ENCODE measurements at regions not wholly inside any gene's neighbourhood (a gene's known extent, or its start where the extent isn't known, plus 50 kb on each side); places are given as distances from the start of the nearest gene placed in this dataset.

GRCh38 chr2:128901572-128902391 lies 583.1 kb upstream of the HS6ST1 start:
- Histone ChIP-seq H3K9ac (ENCODE audit: low read depth, low read length) (no peak overlapping the region), H3K27me3 (ENCODE audit: control insufficient read depth, insufficient read depth, low read length) (no peaks in the 10 kb centered on the region), H3K9me3 (ENCODE audit: control insufficient read depth, insufficient read depth, low read length) (no peaks in the 10 kb centered on the region), H3K4me1 (ENCODE audit: control insufficient read depth, insufficient read depth, low read length) (no peaks in the 10 kb centered on the region), H3K36me3 (ENCODE audit: control insufficient read depth, insufficient read depth, low read length) (no peaks in the 10 kb centered on the region), H3K4me3 (ENCODE audit: low read depth, low read length) (no peak overlapping the region)

GRCh38 chr2:128903637-128904036 lies 585.0 kb upstream of the HS6ST1 start:
- H3K27me3 ChIP-seq (ENCODE audit: control insufficient read depth, insufficient read depth, low read length): no peaks in the 10 kb centered on the region
- no peak overlapping the region for H3K9ac ChIP-seq (ENCODE audit: low read depth, low read length)
- H3K4me1 ChIP-seq (ENCODE audit: control insufficient read depth, insufficient read depth, low read length): no peaks in the 10 kb centered on the region
- H3K9me3 ChIP-seq (ENCODE audit: control insufficient read depth, insufficient read depth, low read length): no peaks in the 10 kb centered on the region
- no peak overlapping the region for H3K4me3 ChIP-seq (ENCODE audit: low read depth, low read length)
- H3K36me3 ChIP-seq (ENCODE audit: control insufficient read depth, insufficient read depth, low read length): no peaks in the 10 kb centered on the region

DNA sequence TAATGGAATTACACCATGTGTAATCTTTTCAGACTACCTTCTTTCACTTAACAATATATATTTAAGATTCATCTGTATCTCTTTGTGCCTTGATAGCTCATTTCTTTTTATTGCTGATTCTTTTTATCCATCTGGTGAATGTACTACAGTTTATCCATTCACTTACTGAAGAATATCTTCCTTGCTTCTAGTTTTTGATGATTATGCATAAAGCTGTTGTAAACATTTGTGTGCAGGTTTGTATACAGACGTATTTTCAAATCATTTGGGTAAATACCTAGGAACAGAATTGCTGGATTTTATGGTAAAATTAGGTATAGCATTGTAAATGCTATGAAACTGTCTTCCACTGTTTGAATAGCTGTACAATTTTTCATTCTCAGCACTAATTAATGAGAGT lies 592.6 kb upstream of the HS6ST1 start:
- Histone ChIP-seq H3K4me3 (ENCODE audit: low read depth, low read length) (no peak overlapping the region), H3K9ac (ENCODE audit: low read depth, low read length) (no peak overlapping the region), H3K9me3 (ENCODE audit: control insufficient read depth, insufficient read depth, low read length) (no peaks in the 10 kb centered on the region), H3K27me3 (ENCODE audit: control insufficient read depth, insufficient read depth, low read length) (no peaks in the 10 kb centered on the region), H3K36me3 (ENCODE audit: control insufficient read depth, insufficient read depth, low read length) (no peaks in the 10 kb centered on the region), H3K4me1 (ENCODE audit: control insufficient read depth, insufficient read depth, low read length) (no peaks in the 10 kb centered on the region)

- no peaks in the 10 kb centered on the region for H3K4me1 ChIP-seq (ENCODE audit: control insufficient read depth, insufficient read depth, low read length)
- no peaks in the 10 kb centered on the region for H3K36me3 ChIP-seq (ENCODE audit: control insufficient read depth, insufficient read depth, low read length)
- H3K9ac ChIP-seq (ENCODE audit: low read depth, low read length): no peak overlapping the region
- H3K4me3 ChIP-seq (ENCODE audit: low read depth, low read length): no peak overlapping the region
- no peaks in the 10 kb centered on the region for H3K9me3 ChIP-seq (ENCODE audit: control insufficient read depth, insufficient read depth, low read length)
- no peaks in the 10 kb centered on the region for H3K27me3 ChIP-seq (ENCODE audit: control insufficient read depth, insufficient read depth, low read length)
These were observed 595.7 kb upstream of the HS6ST1 start for GRCh38 chr2:128914320-128914719.

GRCh38 chr2:128921751-128922150 lies 603.1 kb upstream of the HS6ST1 start:
- Histone ChIP-seq H3K9ac (ENCODE audit: low read depth, low read length) (no peak overlapping the region), H3K36me3 (ENCODE audit: control insufficient read depth, insufficient read depth, low read length) (no peaks in the 10 kb centered on the region), H3K9me3 (ENCODE audit: control insufficient read depth, insufficient read depth, low read length) (no peaks in the 10 kb centered on the region), H3K4me3 (ENCODE audit: low read depth, low read length) (no peak overlapping the region), H3K4me1 (ENCODE audit: control insufficient read depth, insufficient read depth, low read length) (no peaks in the 10 kb centered on the region), H3K27me3 (ENCODE audit: control insufficient read depth, insufficient read depth, low read length) (no peaks in the 10 kb centered on the region)

GRCh38 chr2:128922154-128922553 lies 603.5 kb upstream of the HS6ST1 start:
- Histone ChIP-seq H3K9me3 (ENCODE audit: control insufficient read depth, insufficient read depth, low read length) (no peaks in the 10 kb centered on the region), H3K9ac (ENCODE audit: low read depth, low read length) (no peak overlapping the region), H3K4me1 (ENCODE audit: control insufficient read depth, insufficient read depth, low read length) (no peaks in the 10 kb centered on the region), H3K36me3 (ENCODE audit: control insufficient read depth, insufficient read depth, low read length) (no peaks in the 10 kb centered on the region), H3K27me3 (ENCODE audit: control insufficient read depth, insufficient read depth, low read length) (no peaks in the 10 kb centered on the region), H3K4me3 (ENCODE audit: low read depth, low read length) (no peak overlapping the region)

- Histone ChIP-seq H3K27me3 (ENCODE audit: control insufficient read depth, insufficient read depth, low read length) (no peaks in the 10 kb centered on the region), H3K4me3 (ENCODE audit: low read depth, low read length) (no peak overlapping the region), H3K4me1 (ENCODE audit: control insufficient read depth, insufficient read depth, low read length) (no peaks in the 10 kb centered on the region), H3K9me3 (ENCODE audit: control insufficient read depth, insufficient read depth, low read length) (no peaks in the 10 kb centered on the region), H3K9ac (ENCODE audit: low read depth, low read length) (no peak overlapping the region), H3K36me3 (ENCODE audit: control insufficient read depth, insufficient read depth, low read length) (no peaks in the 10 kb centered on the region)
These were observed 607.0 kb upstream of the HS6ST1 start for GRCh38 chr2:128925631-128926030.

- H3K36me3 ChIP-seq (ENCODE audit: control insufficient read depth, insufficient read depth, low read length): no peaks in the 10 kb centered on the region
- no peaks in the 10 kb centered on the region for H3K4me1 ChIP-seq (ENCODE audit: control insufficient read depth, insufficient read depth, low read length)
- no peaks in the 10 kb centered on the region for H3K9me3 ChIP-seq (ENCODE audit: control insufficient read depth, insufficient read depth, low read length)
- no peak overlapping the region for H3K9ac ChIP-seq (ENCODE audit: low read depth, low read length)
- no peaks in the 10 kb centered on the region for H3K27me3 ChIP-seq (ENCODE audit: control insufficient read depth, insufficient read depth, low read length)
- no peak overlapping the region for H3K4me3 ChIP-seq (ENCODE audit: low read depth, low read length)
These were observed 611.4 kb upstream of the HS6ST1 start for GRCh38 chr2:128930101-128930500.

DNA sequence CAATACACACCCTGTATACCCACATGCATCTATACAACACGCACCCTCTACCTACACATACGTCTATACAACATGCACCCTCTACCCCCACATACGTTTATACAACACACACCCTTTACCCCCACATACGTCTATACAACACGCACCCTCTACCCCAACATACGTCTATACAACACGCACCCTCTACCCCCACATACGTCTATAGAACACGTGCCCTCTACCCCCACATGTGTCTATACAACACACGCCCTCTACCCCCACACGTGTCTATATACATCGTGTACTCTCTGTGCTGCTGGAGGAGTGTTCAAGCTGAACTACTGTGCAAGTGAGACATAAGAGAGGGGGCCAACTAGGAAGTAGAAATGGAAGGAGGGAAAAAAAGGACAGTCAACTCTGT lies 621.7 kb upstream of the HS6ST1 start:
- no peaks in the 10 kb centered on the region for H3K4me1 ChIP-seq (ENCODE audit: control insufficient read depth, insufficient read depth, low read length)
- no peaks in the 10 kb centered on the region for H3K27me3 ChIP-seq (ENCODE audit: control insufficient read depth, insufficient read depth, low read length)
- no peak overlapping the region for H3K4me3 ChIP-seq (ENCODE audit: low read depth, low read length)
- no peak overlapping the region for H3K9ac ChIP-seq (ENCODE audit: low read depth, low read length)
- H3K9me3 ChIP-seq (ENCODE audit: control insufficient read depth, insufficient read depth, low read length): no peaks in the 10 kb centered on the region
- H3K36me3 ChIP-seq (ENCODE audit: control insufficient read depth, insufficient read depth, low read length): no peaks in the 10 kb centered on the region

DNA sequence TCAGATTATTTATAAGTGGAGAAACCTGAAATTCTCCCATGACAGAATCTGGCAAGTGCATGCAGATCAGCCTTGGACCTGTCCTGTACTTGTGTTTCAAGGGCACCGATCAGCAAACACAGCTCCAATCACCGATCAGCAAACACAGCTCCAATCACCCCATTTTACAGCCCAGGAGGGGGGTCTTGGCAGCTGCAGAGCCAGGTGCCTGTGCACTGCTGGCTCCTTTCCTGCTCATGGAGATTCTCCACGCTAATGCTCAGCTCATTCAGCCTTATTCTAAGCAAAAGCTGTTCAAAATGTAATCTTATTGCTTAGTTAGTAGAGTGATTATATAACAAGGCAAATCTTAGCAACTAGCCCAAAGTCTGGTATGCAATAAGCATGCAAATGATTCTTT lies 623.1 kb upstream of the HS6ST1 start:
- H3K9ac ChIP-seq (ENCODE audit: low read depth, low read length): no peak overlapping the region
- no peak overlapping the region for H3K4me3 ChIP-seq (ENCODE audit: low read depth, low read length)
- no peaks in the 10 kb centered on the region for H3K36me3 ChIP-seq (ENCODE audit: control insufficient read depth, insufficient read depth, low read length)
- no peaks in the 10 kb centered on the region for H3K4me1 ChIP-seq (ENCODE audit: control insufficient read depth, insufficient read depth, low read length)
- H3K9me3 ChIP-seq (ENCODE audit: control insufficient read depth, insufficient read depth, low read length): no peaks in the 10 kb centered on the region
- H3K27me3 ChIP-seq (ENCODE audit: control insufficient read depth, insufficient read depth, low read length): no peaks in the 10 kb centered on the region

DNA sequence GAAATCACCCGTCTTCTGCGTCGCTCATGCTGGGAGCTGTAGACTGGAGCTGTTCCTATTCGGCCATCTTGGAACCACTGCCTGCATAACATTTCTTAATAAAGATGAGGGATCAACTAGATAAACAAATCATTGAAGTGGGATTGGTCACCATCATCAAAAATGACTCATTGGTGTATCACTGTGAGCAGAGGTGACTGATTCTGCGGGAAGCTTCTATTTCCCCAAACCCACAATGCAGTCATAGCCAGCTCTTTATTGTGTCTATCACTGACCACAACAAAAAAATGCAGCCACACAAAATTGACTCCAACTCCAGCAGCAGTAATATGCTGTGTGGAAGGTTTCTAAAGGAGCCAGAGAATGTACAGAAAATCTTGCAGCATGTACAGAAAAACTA lies 630.7 kb upstream of the HS6ST1 start:
- no peak overlapping the region for H3K9ac ChIP-seq (ENCODE audit: low read depth, low read length)
- H3K36me3 ChIP-seq (ENCODE audit: control insufficient read depth, insufficient read depth, low read length): no peaks in the 10 kb centered on the region
- H3K9me3 ChIP-seq (ENCODE audit: control insufficient read depth, insufficient read depth, low read length): no peaks in the 10 kb centered on the region
- H3K4me1 ChIP-seq (ENCODE audit: control insufficient read depth, insufficient read depth, low read length): no peaks in the 10 kb centered on the region
- no peaks in the 10 kb centered on the region for H3K27me3 ChIP-seq (ENCODE audit: control insufficient read depth, insufficient read depth, low read length)
- no peak overlapping the region for H3K4me3 ChIP-seq (ENCODE audit: low read depth, low read length)

GRCh38 chr2:128950758-128951157 lies 632.1 kb upstream of the HS6ST1 start:
- H3K4me3 ChIP-seq (ENCODE audit: low read depth, low read length): no peak overlapping the region
- no peaks in the 10 kb centered on the region for H3K9me3 ChIP-seq (ENCODE audit: control insufficient read depth, insufficient read depth, low read length)
- H3K36me3 ChIP-seq (ENCODE audit: control insufficient read depth, insufficient read depth, low read length): no peaks in the 10 kb centered on the region
- no peaks in the 10 kb centered on the region for H3K4me1 ChIP-seq (ENCODE audit: control insufficient read depth, insufficient read depth, low read length)
- no peaks in the 10 kb centered on the region for H3K27me3 ChIP-seq (ENCODE audit: control insufficient read depth, insufficient read depth, low read length)
- no peak overlapping the region for H3K9ac ChIP-seq (ENCODE audit: low read depth, low read length)
